WTC11 (cell line): ENCODE measurements at regions not wholly inside any gene's neighbourhood (a gene's known extent, or its start where the extent isn't known, plus 50 kb on each side); places are given as distances from the start of the nearest gene placed in this dataset.

Experiments
- ATAC-seq: fragments of 200-7000 bp; cut with Tn5 transposase; 2 replicates; pipeline ENCODE4 v1.10.0; 2021; ENCODE audit warnings: mild to moderate bottlenecking, moderate library complexity
- CTCF ChIA-PET: fragments of 300-600 bp; sonication (Branson Sonifier 250); formaldehyde crosslinking; loops from one replicate; lab custom pipeline; 2021; ENCODE audit warnings: antibody characterized with exemption; lab: Charles Lee
- POLR2A ChIA-PET: fragments of 350-600 bp; sonication (Branson Sonifier 250); formaldehyde crosslinking; loops from one replicate; lab custom pipeline; 2021; ENCODE audit warnings: antibody characterized with exemption; lab: Charles Lee
- DNase-seq: peaks from one replicate; pipeline ENCODE4 v3.0.0; 2021; ENCODE audit warnings: low spot score
- H3K27ac Mint-ChIP-seq: 2 replicates; pipeline ENCODE4 v1.8.0; 2021; ENCODE audit warnings: mixed read lengths
- H3K27me3 Mint-ChIP-seq: 2 replicates; pipeline ENCODE4 v1.8.0; 2021; ENCODE audit warnings: low read depth, mild to moderate bottlenecking, moderate library complexity, mixed read lengths
- H3K36me3 Mint-ChIP-seq: 2 replicates; pipeline ENCODE4 v1.8.0; 2021; ENCODE audit warnings: mixed read lengths
- H3K4me1 Mint-ChIP-seq: 2 replicates; pipeline ENCODE4 v1.8.0; 2022; ENCODE audit warnings: mixed read lengths
- H3K4me3 Mint-ChIP-seq: 2 replicates; pipeline ENCODE4 v1.8.0; 2021; ENCODE audit warnings: mild to moderate bottlenecking, moderate library complexity, mixed read lengths
- H3K9me3 Mint-ChIP-seq: 2 replicates; pipeline ENCODE4 v1.8.0; 2021; ENCODE audit warnings: mixed read lengths
- GRHL2 ChIP-seq: fragments of 250-450 bp; sonication (Bioruptor Pico); IDR thresholded peaks from 2 replicates; pipeline ENCODE4 v1.8.0; 2022; ENCODE audit warnings: mild to moderate bottlenecking, moderate library complexity; ENCODE audit not compliant: insufficient replicate concordance, severe bottlenecking
- PRRX2 ChIP-seq: fragments of 250-450 bp; sonication (Bioruptor Pico); IDR thresholded peaks from 2 replicates; pipeline ENCODE4 v1.8.0; 2021; ENCODE audit warnings: mild to moderate bottlenecking
- SMAD3 ChIP-seq: sonication (generic); formaldehyde crosslinking; IDR thresholded peaks from 2 replicates; pipeline ENCODE4 v1.8.0; 2022; ENCODE audit warnings: missing genetic modification reagents, mild to moderate bottlenecking, borderline replicate concordance
- SOX15 ChIP-seq: fragments of 250-450 bp; sonication (Bioruptor Pico); IDR thresholded peaks from 2 replicates; pipeline ENCODE4 v1.9.0; 2021; ENCODE audit warnings: mild to moderate bottlenecking
- TF ChIP-seq, protein P1 (sequence below): sonication (generic); formaldehyde crosslinking; IDR thresholded peaks from 2 replicates; pipeline ENCODE4 v1.8.1; 2022; ENCODE audit warnings: low read depth, missing genetic modification reagents, borderline replicate concordance
- TF ChIP-seq, protein P2 (sequence below): fragments of 250-450 bp; sonication (Bioruptor Pico); IDR thresholded peaks from 2 replicates; pipeline ENCODE4 v1.8.0; 2021; ENCODE audit warnings: mild to moderate bottlenecking
- TF ChIP-seq, protein P3 (sequence below): fragments of 250-450 bp; sonication (Bioruptor Pico); IDR thresholded peaks from 2 replicates; pipeline ENCODE4 v1.9.0; 2021; ENCODE audit warnings: mild to moderate bottlenecking
- TF ChIP-seq, protein P4 (sequence below): sonication (generic); formaldehyde crosslinking; IDR thresholded peaks from 2 replicates; pipeline ENCODE4 v1.8.1; 2023; ENCODE audit warnings: mild to moderate bottlenecking, missing genetic modification reagents, borderline replicate concordance
- TF ChIP-seq, protein P5 (sequence below): sonication (generic); formaldehyde crosslinking; IDR thresholded peaks from 2 replicates; pipeline ENCODE4 v1.8.1; 2023; ENCODE audit warnings: mild to moderate bottlenecking, missing genetic modification reagents
- TF ChIP-seq, protein P6 (sequence below): fragments of 200-600 bp; IDR thresholded peaks from 2 replicates; pipeline ENCODE4 v1.8.0; 2022; ENCODE audit warnings: antibody characterized with exemption
- TF ChIP-seq, protein P7 (sequence below): sonication (generic); formaldehyde crosslinking; IDR thresholded peaks from 2 replicates; pipeline ENCODE4 v1.8.0; 2022; ENCODE audit warnings: missing genetic modification reagents

DNA sequence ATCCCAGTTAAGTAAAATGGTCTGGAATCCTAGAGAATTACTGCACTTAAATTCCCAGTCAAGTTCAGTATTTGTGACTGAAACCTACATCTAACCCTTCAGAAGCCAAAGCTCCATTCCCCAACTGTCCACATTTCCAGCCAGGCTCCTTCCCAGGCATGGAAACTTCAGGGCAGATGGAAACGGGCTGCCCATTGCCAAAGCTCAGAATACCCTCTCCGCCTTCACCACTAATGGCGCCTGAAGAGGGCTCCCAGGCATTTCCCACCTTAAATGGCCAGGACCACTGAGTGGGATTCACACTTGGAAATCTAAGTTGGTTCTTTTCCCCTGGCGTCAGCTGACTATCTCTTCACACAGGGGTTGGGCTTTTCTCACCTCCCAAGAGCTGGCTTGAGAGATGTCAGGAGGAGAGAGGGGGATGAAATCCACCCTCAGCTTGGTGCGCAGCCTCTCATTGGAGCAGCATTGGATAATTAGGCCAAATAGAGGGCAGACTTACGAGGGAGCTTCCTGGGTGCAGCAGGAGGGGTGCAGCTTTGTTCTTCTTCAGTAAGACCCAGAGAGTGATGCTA, 82.9 kb downstream of the ANKRD60 start:
- Mint-ChIP-seq H3K4me1 (peaks cover 9% of the 10 kb centered on the region), H3K9me3 (peaks cover 14% of the 10 kb centered on the region), H3K27me3 (peaks cover 29% of the 10 kb centered on the region), H3K27ac (no peak overlapping the region), H3K4me3 (no peak overlapping the region), H3K36me3 (no peaks in the 10 kb centered on the region)
- ChIA-PET POLR2A (interaction anchor here (0.5 kb wide), 1 partner anchor 629 kb away, joined by 7 read pairs; no protein-coding TSS in a partner anchor), CTCF (interaction anchor here (0.6 to 1.2 kb wide), 6 partner anchors 34 to 523 kb away, joined by 3 to 5 read pairs (median 3); no protein-coding TSS in a partner anchor)
- ATAC-seq (no peak), DNase-seq (no peak)
- no peak for TF ChIP-seq PRRX2 (CRISPR knock-in tag)
- TF ChIP-seq SOX15 (CRISPR knock-in tag), result no peak

DNA sequence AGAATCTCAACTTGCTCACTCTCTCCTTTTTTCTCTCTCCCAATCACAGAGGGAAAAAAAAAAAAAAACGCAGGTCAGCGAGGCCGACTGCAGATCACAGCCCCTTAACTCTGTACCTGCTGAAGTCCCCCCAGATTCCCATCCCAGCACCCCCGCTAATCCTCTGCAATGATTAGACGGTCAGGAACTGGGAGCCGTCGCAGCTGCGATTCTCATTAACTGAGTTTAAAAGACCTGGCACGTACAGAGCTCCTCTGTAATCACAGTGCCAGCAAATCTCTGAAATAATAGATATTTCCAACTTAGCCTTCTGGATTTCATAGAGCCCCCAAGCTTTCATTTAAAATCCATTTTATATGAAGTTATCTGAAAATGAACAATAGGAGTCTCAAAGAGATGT, 84.4 kb downstream of the ANKRD60 start:
- Mint-ChIP-seq H3K9me3 (peaks cover 16% of the 10 kb centered on the region), H3K4me3 (no peak overlapping the region), H3K27ac (no peak overlapping the region), H3K4me1 (0 out of 2 replicates have a peak, but pooled peaks cover 4% of the 10 kb centered on the region), H3K27me3 (peaks cover 14% of the 10 kb centered on the region), H3K36me3 (no peaks in the 10 kb centered on the region)
- ATAC-seq (no peak), DNase-seq (no peak)
- ChIA-PET CTCF (interaction anchor here (0.7 kb wide), 1 partner anchor 9 kb away, joined by 4 read pairs; no protein-coding TSS in a partner anchor), POLR2A (no interaction called here)
- TF ChIP-seq, protein P1, sequence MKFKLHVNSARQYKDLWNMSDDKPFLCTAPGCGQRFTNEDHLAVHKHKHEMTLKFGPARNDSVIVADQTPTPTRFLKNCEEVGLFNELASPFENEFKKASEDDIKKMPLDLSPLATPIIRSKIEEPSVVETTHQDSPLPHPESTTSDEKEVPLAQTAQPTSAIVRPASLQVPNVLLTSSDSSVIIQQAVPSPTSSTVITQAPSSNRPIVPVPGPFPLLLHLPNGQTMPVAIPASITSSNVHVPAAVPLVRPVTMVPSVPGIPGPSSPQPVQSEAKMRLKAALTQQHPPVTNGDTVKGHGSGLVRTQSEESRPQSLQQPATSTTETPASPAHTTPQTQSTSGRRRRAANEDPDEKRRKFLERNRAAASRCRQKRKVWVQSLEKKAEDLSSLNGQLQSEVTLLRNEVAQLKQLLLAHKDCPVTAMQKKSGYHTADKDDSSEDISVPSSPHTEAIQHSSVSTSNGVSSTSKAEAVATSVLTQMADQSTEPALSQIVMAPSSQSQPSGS, result no peak
- TF ChIP-seq, protein P2, sequence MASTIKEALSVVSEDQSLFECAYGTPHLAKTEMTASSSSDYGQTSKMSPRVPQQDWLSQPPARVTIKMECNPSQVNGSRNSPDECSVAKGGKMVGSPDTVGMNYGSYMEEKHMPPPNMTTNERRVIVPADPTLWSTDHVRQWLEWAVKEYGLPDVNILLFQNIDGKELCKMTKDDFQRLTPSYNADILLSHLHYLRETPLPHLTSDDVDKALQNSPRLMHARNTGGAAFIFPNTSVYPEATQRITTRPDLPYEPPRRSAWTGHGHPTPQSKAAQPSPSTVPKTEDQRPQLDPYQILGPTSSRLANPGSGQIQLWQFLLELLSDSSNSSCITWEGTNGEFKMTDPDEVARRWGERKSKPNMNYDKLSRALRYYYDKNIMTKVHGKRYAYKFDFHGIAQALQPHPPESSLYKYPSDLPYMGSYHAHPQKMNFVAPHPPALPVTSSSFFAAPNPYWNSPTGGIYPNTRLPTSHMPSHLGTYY (CRISPR knock-in tag), result no peak
- TF ChIP-seq, protein P3, sequence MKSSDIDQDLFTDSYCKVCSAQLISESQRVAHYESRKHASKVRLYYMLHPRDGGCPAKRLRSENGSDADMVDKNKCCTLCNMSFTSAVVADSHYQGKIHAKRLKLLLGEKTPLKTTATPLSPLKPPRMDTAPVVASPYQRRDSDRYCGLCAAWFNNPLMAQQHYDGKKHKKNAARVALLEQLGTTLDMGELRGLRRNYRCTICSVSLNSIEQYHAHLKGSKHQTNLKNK (CRISPR knock-in tag), result no peak
- TF ChIP-seq, protein P4, sequence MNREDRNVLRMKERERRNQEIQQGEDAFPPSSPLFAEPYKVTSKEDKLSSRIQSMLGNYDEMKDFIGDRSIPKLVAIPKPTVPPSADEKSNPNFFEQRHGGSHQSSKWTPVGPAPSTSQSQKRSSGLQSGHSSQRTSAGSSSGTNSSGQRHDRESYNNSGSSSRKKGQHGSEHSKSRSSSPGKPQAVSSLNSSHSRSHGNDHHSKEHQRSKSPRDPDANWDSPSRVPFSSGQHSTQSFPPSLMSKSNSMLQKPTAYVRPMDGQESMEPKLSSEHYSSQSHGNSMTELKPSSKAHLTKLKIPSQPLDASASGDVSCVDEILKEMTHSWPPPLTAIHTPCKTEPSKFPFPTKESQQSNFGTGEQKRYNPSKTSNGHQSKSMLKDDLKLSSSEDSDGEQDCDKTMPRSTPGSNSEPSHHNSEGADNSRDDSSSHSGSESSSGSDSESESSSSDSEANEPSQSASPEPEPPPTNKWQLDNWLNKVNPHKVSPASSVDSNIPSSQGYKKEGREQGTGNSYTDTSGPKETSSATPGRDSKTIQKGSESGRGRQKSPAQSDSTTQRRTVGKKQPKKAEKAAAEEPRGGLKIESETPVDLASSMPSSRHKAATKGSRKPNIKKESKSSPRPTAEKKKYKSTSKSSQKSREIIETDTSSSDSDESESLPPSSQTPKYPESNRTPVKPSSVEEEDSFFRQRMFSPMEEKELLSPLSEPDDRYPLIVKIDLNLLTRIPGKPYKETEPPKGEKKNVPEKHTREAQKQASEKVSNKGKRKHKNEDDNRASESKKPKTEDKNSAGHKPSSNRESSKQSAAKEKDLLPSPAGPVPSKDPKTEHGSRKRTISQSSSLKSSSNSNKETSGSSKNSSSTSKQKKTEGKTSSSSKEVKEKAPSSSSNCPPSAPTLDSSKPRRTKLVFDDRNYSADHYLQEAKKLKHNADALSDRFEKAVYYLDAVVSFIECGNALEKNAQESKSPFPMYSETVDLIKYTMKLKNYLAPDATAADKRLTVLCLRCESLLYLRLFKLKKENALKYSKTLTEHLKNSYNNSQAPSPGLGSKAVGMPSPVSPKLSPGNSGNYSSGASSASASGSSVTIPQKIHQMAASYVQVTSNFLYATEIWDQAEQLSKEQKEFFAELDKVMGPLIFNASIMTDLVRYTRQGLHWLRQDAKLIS, result no peak
- TF ChIP-seq SMAD3, result no peak
- TF ChIP-seq, protein P5, sequence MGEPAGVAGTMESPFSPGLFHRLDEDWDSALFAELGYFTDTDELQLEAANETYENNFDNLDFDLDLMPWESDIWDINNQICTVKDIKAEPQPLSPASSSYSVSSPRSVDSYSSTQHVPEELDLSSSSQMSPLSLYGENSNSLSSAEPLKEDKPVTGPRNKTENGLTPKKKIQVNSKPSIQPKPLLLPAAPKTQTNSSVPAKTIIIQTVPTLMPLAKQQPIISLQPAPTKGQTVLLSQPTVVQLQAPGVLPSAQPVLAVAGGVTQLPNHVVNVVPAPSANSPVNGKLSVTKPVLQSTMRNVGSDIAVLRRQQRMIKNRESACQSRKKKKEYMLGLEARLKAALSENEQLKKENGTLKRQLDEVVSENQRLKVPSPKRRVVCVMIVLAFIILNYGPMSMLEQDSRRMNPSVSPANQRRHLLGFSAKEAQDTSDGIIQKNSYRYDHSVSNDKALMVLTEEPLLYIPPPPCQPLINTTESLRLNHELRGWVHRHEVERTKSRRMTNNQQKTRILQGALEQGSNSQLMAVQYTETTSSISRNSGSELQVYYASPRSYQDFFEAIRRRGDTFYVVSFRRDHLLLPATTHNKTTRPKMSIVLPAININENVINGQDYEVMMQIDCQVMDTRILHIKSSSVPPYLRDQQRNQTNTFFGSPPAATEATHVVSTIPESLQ (CRISPR knock-in tag), result no peak
- no peak for TF ChIP-seq GRHL2 (CRISPR knock-in tag)
- TF ChIP-seq, protein P6, sequence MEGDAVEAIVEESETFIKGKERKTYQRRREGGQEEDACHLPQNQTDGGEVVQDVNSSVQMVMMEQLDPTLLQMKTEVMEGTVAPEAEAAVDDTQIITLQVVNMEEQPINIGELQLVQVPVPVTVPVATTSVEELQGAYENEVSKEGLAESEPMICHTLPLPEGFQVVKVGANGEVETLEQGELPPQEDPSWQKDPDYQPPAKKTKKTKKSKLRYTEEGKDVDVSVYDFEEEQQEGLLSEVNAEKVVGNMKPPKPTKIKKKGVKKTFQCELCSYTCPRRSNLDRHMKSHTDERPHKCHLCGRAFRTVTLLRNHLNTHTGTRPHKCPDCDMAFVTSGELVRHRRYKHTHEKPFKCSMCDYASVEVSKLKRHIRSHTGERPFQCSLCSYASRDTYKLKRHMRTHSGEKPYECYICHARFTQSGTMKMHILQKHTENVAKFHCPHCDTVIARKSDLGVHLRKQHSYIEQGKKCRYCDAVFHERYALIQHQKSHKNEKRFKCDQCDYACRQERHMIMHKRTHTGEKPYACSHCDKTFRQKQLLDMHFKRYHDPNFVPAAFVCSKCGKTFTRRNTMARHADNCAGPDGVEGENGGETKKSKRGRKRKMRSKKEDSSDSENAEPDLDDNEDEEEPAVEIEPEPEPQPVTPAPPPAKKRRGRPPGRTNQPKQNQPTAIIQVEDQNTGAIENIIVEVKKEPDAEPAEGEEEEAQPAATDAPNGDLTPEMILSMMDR, result no peak
- TF ChIP-seq, protein P7, sequence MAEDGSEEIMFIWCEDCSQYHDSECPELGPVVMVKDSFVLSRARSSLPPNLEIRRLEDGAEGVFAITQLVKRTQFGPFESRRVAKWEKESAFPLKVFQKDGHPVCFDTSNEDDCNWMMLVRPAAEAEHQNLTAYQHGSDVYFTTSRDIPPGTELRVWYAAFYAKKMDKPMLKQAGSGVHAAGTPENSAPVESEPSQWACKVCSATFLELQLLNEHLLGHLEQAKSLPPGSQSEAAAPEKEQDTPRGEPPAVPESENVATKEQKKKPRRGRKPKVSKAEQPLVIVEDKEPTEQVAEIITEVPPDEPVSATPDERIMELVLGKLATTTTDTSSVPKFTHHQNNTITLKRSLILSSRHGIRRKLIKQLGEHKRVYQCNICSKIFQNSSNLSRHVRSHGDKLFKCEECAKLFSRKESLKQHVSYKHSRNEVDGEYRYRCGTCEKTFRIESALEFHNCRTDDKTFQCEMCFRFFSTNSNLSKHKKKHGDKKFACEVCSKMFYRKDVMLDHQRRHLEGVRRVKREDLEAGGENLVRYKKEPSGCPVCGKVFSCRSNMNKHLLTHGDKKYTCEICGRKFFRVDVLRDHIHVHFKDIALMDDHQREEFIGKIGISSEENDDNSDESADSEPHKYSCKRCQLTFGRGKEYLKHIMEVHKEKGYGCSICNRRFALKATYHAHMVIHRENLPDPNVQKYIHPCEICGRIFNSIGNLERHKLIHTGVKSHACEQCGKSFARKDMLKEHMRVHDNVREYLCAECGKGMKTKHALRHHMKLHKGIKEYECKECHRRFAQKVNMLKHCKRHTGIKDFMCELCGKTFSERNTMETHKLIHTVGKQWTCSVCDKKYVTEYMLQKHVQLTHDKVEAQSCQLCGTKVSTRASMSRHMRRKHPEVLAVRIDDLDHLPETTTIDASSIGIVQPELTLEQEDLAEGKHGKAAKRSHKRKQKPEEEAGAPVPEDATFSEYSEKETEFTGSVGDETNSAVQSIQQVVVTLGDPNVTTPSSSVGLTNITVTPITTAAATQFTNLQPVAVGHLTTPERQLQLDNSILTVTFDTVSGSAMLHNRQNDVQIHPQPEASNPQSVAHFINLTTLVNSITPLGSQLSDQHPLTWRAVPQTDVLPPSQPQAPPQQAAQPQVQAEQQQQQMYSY (CRISPR knock-in tag), result no peak
